GM19467 (cell line): ENCODE measurements at regions not wholly inside any gene's neighbourhood (a gene's known extent, or its start where the extent isn't known, plus 50 kb on each side); places are given as distances from the start of the nearest gene placed in this dataset.

ENCODE experiments used
- ATAC-seq: cut with Tn5 transposase; IDR thresholded peaks from one replicate; pipeline ENCODE4 v1.9.1; 2021; ENCODE audit warnings: mild to moderate bottlenecking, moderate library complexity; ENCODE audit not compliant: unreplicated experiment

- no peak for ATAC-seq
Measured at GRCh38 chr11:107151579-107151978, 133.3 kb upstream of the GUCY1A2 start.

GRCh38 chr11:107151158-107151557 is 132.9 kb upstream of the GUCY1A2 start:
- no peak for ATAC-seq

- no peak for ATAC-seq
Measured at GRCh38 chr11:107140983-107141382, 122.7 kb upstream of the GUCY1A2 start.

- ATAC-seq: no peak
Measured at GRCh38 chr11:107139396-107139795, 121.1 kb upstream of the GUCY1A2 start.

GRCh38 chr11:107136892-107137291 is 118.6 kb upstream of the GUCY1A2 start:
- ATAC-seq: no peak

GRCh38 chr11:107131756-107132155 is 113.5 kb upstream of the GUCY1A2 start:
- ATAC-seq: no peak

- ATAC-seq: no peak
Measured at GRCh38 chr11:107123022-107123421, 104.7 kb upstream of the GUCY1A2 start.

GRCh38 chr11:107118025-107118720 is 99.9 kb upstream of the GUCY1A2 start:
- ATAC-seq: no peak

GRCh38 chr11:107116358-107116757 is 98.1 kb upstream of the GUCY1A2 start:
- no peak for ATAC-seq

GRCh38 chr11:107102692-107103477 is 84.6 kb upstream of the GUCY1A2 start:
- ATAC-seq: no peak

- ATAC-seq: no peak
Measured at GRCh38 chr11:107092667-107093066, 74.4 kb upstream of the GUCY1A2 start.

GRCh38 chr11:107078375-107078774 is 60.1 kb upstream of the GUCY1A2 start:
- ATAC-seq: no peak

- ATAC-seq: no peak
Measured at GRCh38 chr11:107076832-107077231, 58.6 kb upstream of the GUCY1A2 start.

GRCh38 chr11:107071129-107071528 is 52.9 kb upstream of the GUCY1A2 start:
- ATAC-seq: no peak
